Stimulated activated naive CD8-positive, alpha-beta T cell treated with anti-CD3 and anti-CD28 coated beads, Interleukin-15, amount 100 ng/mL, for 72 hours (primary cell): ENCODE measurements at regions not wholly inside any gene's neighbourhood (a gene's known extent, or its start where the extent isn't known, plus 50 kb on each side); places are given as distances from the start of the nearest gene placed in this dataset.

ENCODE experiments used
- ATAC-seq: fragments of 150-1000 bp; cut with Tn5 transposase; 2 replicates; pipeline ENCODE4 v1.10.0; 2021; ENCODE audit warnings: mild to moderate bottlenecking, moderate library complexity
- DNase-seq, 2 donors: peaks; one replicate each; pipeline ENCODE4 v3.0.0; 2021 to 2022
- H3K27ac Mint-ChIP-seq, 2 donors: one replicate each; pipeline ENCODE4 v1.8.0; 2022; ENCODE audit warnings: mild to moderate bottlenecking in 2 of 2, mixed read lengths in 2 of 2, moderate library complexity in 2 of 2
- H3K27me3 Mint-ChIP-seq: one replicate; pipeline ENCODE4 v1.8.0; 2022; ENCODE audit warnings: mixed read lengths
- H3K4me1 Mint-ChIP-seq: one replicate; pipeline ENCODE4 v1.8.0; 2022; ENCODE audit warnings: mild to moderate bottlenecking, mixed read lengths
- H3K4me3 Mint-ChIP-seq, 2 donors: one replicate each; pipeline ENCODE4 v1.8.0; 2022; ENCODE audit warnings: mild to moderate bottlenecking in 2 of 2, mixed read lengths in 2 of 2, moderate library complexity in 1 of 2
- H3K9me3 Mint-ChIP-seq, 2 donors: one replicate each; pipeline ENCODE4 v1.8.0; 2022; ENCODE audit warnings: mixed read lengths in 2 of 2

DNA sequence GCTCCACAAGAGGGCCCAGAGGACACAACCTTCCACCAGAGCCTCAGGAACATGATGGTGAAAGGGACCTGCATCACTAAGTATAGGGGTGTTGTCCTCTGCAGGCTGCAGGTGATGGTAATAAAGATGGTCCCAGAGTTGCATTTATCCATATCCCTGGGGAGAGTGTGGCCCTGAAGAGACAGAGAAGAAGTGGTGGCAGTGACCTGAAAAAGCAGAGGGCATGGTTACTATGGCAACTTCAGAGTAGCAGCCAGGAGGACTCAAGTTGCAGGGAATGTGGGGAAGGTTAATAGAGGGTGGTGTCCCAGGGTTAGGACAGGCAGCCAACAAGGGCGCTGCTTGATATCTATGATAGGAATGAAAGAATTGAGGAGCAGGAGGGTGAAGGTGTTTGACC lies 57.1 kb downstream of the HLA-A start:
- no peaks in the 10 kb centered on the region for H3K4me1 Mint-ChIP-seq
- no peak for DNase-seq
- H3K27ac Mint-ChIP-seq, result no peak overlapping the region
- H3K4me3 Mint-ChIP-seq, result no peak overlapping the region
- no peaks in the 10 kb centered on the region for H3K9me3 Mint-ChIP-seq
- H3K27me3 Mint-ChIP-seq, result peaks cover 17% of the 10 kb centered on the region
- no peak for ATAC-seq

DNA sequence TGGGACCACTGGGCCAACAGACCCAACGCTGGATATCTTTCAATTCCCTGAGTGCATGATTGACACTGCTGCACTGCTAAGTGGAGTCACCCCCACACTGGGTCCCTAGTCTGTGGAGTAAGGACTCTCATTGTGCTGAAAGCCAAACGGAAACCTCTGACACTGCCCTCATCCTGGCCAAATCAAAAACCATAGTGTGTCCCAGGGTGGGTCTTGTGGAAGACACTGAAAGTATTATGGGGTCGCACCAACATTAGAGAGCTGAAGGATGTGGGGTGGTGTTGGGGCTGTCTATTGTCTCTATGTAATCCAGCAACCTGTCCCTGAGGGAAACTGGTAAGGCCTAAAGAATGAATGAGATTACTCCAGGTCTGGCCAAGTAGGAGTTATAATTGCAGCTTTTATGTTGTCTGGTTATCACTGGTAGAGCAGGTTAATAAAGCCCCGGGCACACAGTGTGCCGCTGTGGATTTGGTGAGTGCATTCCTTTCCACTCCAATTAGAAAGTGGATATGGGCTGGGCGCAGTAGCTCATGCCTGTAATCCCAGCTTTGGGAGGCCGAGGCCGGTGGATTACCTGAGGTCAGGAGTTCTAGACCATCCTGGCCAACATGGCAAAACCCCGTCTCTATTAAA lies 57.9 kb downstream of the HLA-A start:
- Mint-ChIP-seq H3K27ac (no peak overlapping the region), H3K9me3 (no peaks in the 10 kb centered on the region), H3K4me1 (no peaks in the 10 kb centered on the region), H3K27me3 (peaks cover 23% of the 10 kb centered on the region), H3K4me3 (no peak overlapping the region)
- DNase-seq, result no peak
- peak; percentile 76 for ATAC-seq

DNA sequence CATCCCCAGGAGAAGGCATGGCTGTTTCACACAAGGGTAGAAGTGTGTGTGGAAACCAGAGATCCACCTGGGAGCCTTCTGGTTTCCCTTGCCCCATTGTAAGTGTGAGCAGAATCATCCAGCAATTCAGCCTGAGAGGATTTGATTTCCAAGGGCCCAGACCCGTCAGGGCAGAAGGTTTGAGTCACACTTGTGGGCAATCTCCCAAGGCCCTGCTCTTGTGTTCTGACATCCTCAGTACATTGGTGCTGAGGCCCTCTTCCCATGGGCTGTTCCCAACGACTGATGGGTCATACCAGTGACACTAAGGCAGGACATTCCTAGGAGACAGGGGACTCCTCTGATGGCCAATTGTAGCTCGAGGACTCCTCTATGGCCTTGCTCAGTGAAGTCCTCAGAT lies 58.2 kb upstream of the POLR1H start:
- H3K27me3 Mint-ChIP-seq, result peaks cover 39% of the 10 kb centered on the region
- H3K4me3 Mint-ChIP-seq, result no peak overlapping the region
- no peak overlapping the region for H3K27ac Mint-ChIP-seq
- DNase-seq (no peak), ATAC-seq (no peak)
- H3K4me1 Mint-ChIP-seq, result peaks cover 24% of the 10 kb centered on the region
- H3K9me3 Mint-ChIP-seq, result no peaks in the 10 kb centered on the region

DNA sequence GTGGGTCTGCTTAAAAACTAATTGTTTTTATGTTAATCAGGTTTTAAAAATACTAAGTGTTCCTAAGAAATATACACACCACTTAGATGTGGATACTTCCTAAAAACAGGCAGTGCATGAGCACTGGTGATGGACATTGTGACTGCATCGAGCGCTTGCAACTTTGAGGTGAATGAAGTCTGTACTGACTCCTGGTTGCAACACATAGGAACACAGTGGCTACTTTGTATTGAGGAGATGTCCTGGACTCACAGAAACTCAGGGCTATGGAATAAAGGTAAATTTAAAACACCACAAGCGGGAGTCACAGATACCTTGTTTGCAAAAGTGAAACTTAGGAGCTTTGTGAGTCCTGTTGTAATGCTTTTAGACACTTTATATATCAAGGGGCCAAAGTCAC lies 55.6 kb upstream of the POLR1H start:
- H3K27ac Mint-ChIP-seq, result no peak overlapping the region
- H3K9me3 Mint-ChIP-seq, result no peaks in the 10 kb centered on the region
- H3K4me3 Mint-ChIP-seq, result peak overlapping the region; percentile 78 to 86
- peaks cover 49% of the 10 kb centered on the region for H3K27me3 Mint-ChIP-seq
- ATAC-seq, result no peak
- DNase-seq, result no peak
- H3K4me1 Mint-ChIP-seq, result peaks cover 27% of the 10 kb centered on the region

DNA sequence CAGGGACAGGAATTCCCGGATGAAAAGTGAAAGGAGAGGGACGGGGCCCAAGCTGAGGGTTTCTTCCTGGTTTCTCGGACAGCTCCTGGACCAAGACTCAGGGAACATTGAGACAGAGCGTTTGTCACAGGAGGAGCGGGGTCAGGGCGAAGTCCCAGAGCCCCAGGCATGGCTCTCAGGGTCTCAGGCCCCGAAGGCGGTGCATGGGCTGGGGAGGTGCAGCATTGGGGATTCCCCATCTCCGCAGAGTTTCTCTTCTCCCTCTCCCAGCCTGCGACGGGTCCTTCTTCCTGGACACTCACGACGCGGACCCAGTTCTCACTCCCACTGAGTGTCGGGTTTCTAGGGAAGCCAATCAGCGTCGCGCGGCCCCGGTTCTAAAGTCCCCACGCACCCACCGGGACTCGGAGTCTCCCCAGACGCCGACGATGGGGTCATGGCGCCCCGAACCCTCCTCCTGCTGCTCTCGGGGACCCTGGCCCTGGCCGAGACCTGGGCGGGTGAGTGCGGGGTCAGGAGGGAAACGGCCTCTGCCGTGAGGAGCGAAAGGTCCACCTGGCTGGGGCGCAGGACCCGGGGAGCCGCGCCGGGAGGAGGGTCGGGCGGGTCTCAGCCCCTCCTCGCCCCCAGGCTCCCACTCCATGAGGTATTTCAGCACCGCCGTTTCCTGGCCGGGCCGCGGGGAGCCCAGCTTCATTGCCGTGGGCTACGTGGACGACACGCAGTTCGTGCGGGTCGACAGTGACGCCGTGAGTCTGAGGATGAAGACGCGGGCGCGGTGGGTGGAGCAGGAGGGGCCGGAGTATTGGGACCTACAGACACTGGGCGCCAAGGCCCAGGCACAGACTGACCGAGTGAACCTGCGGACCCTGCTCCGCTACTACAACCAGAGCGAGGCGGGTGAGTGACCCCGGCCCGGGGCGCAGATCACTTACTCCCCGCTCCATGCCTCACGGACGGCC lies 54.6 kb upstream of the POLR1H start:
- peaks cover 27% of the 10 kb centered on the region for H3K4me1 Mint-ChIP-seq
- H3K9me3 Mint-ChIP-seq, result no peaks in the 10 kb centered on the region
- peaks cover 49% of the 10 kb centered on the region for H3K27me3 Mint-ChIP-seq
- peak; percentile 7 to 12 for DNase-seq
- ATAC-seq, result peak; percentile 57
- H3K27ac Mint-ChIP-seq, result no peak overlapping the region
- H3K4me3 Mint-ChIP-seq, result peak overlapping the region; percentile 78 to 86

DNA sequence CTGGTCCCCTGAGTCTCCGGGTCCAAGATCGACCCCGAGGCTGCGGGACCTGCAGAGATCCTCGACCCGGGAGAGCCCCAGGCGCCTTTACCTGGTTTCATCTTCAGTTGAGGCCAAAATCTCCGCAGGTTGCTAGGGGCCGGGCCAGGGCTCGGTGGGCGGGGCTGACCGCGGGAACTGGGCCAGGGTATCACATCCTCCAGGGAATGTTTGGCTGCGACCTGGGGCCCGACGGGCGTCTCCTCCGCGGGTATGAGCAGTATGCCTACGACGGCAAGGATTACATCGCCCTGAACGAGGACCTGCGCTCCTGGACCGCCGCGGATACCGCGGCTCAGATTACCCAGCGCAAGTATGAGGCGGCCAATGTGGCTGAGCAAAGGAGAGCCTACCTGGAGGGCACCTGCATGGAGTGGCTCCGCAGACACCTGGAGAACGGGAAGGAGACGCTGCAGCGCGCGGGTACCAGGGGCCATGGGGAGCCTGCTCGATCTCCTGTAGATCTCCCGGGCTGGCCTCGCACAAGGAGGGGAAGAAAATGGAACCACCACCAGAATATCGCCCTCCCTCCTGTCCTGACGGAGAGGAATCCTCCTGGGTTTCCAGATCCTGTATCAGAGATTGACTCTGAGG lies 53.8 kb upstream of the POLR1H start:
- H3K4me3 Mint-ChIP-seq, result peak overlapping the region; percentile 78 to 86
- no peak overlapping the region for H3K27ac Mint-ChIP-seq
- peaks cover 27% of the 10 kb centered on the region for H3K4me1 Mint-ChIP-seq
- H3K27me3 Mint-ChIP-seq, result peaks cover 49% of the 10 kb centered on the region
- ATAC-seq (peak; percentile 62), DNase-seq (peak; percentile 19 to 23)
- H3K9me3 Mint-ChIP-seq, result no peaks in the 10 kb centered on the region

DNA sequence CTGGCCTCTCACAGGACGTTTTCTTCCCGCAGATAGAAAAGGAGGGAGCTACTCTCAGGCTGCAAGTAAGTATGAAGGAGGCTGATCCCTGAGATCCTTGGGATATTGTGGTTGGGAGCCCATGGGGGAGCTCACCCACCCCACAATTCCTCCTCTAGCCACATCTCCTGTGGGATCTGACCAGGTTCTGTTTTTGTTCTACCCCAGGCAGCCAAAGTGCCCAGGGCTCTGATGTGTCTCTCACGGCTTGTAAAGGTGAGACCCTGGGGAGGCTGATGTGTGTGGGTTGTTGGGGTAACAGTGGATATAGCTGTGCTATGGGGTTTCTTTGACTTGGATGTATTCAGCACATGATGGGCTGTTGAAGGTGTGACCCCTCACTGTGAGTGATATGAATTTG lies 52.0 kb upstream of the POLR1H start:
- H3K4me3 Mint-ChIP-seq, result no peak overlapping the region
- no peak for DNase-seq

More for the DNA sequence above, 52.0 kb upstream of the POLR1H start:
- H3K9me3 Mint-ChIP-seq, result no peaks in the 10 kb centered on the region
- ATAC-seq, result no peak
- H3K27me3 Mint-ChIP-seq, result peaks cover 49% of the 10 kb centered on the region
- H3K27ac Mint-ChIP-seq, result no peak overlapping the region
- peaks cover 35% of the 10 kb centered on the region for H3K4me1 Mint-ChIP-seq
